ENCODE measurements at regions not wholly inside any gene's neighbourhood (a gene's known extent, or its start where the extent isn't known, plus 50 kb on each side); places are given as distances from the start of the nearest gene placed in this dataset.

GRCh38 chr18:73647391-73647790, 500.2 kb downstream of the FBXO15 start:
- no peak for DNase-seq (ENCODE audit: low spot score)
- H3K9ac ChIP-seq (ENCODE audit: low read depth in 1 of 2, low read length in 2 of 2) = no peak overlapping the region
- no peaks in the 10 kb centered on the region for H3K36me3 ChIP-seq (ENCODE audit: control insufficient read depth in 4 of 4, insufficient read depth in 3 of 4, low read depth in 1 of 4, low read length in 3 of 4)
- H3K9me3 ChIP-seq (ENCODE audit: control insufficient read depth in 4 of 4, low read length in 3 of 4) = no peaks in the 10 kb centered on the region
- TF ChIP-seq CTCF (IDR thresholded peaks at IDR 0.05; ENCODE audit: low read depth, low read length, missing input control) (no peak), ATF3 (IDR thresholded peaks at IDR 0.05) (no peak), EGR1 (IDR thresholded peaks at IDR 0.05; ENCODE audit: low read depth in 2 of 2) (no peak), FOXA1 (IDR thresholded peaks at IDR 0.05) (no peak), REST (IDR thresholded peaks at IDR 0.05) (no peak), ZBTB33 (IDR thresholded peaks at IDR 0.05) (no peak), GABPA (IDR thresholded peaks at IDR 0.05 in 1 of 2, conservative IDR thresholded peaks at IDR 0.05 in 1 of 2) (no peak), SP1 (IDR thresholded peaks at IDR 0.05) (no peak), HNF4G (IDR thresholded peaks at IDR 0.05) (no peak), RAD21 (IDR thresholded peaks at IDR 0.05) (no peak), JUND (IDR thresholded peaks at IDR 0.05) (no peak), RXRA (IDR thresholded peaks at IDR 0.05) (no peak), NR2F2 (IDR thresholded peaks at IDR 0.05) (no peak), FOXA2 (IDR thresholded peaks at IDR 0.05) (no peak)
- H3K27me3 ChIP-seq (ENCODE audit: control insufficient read depth in 4 of 4, insufficient read depth in 4 of 4, low read length in 3 of 4) = no peaks in the 10 kb centered on the region
- 74% methylated on average over 5 of the region's 5 CpGs for WGBS
- no peak overlapping the region for H3K27ac ChIP-seq (ENCODE audit: low read depth in 1 of 2, low read length in 2 of 2)
- no peaks in the 10 kb centered on the region for H3K4me1 ChIP-seq (ENCODE audit: control insufficient read depth in 4 of 4, insufficient read depth in 4 of 4, low read length in 3 of 4)
- no peak overlapping the region for H3K4me3 ChIP-seq (ENCODE audit: low read depth in 1 of 3, low read length in 3 of 3)

GRCh38 chr18:73646772-73647171, 500.9 kb downstream of the FBXO15 start:
- no peaks in the 10 kb centered on the region for H3K27me3 ChIP-seq (ENCODE audit: control insufficient read depth in 4 of 4, insufficient read depth in 4 of 4, low read length in 3 of 4)
- H3K9me3 ChIP-seq (ENCODE audit: control insufficient read depth in 4 of 4, low read length in 3 of 4) = no peaks in the 10 kb centered on the region
- 46% methylated on average over 3 of the region's 3 CpGs for WGBS
- H3K4me3 ChIP-seq (ENCODE audit: low read depth in 1 of 3, low read length in 3 of 3) = no peak overlapping the region
- no peak overlapping the region for H3K9ac ChIP-seq (ENCODE audit: low read depth in 1 of 2, low read length in 2 of 2)
- no peaks in the 10 kb centered on the region for H3K4me1 ChIP-seq (ENCODE audit: control insufficient read depth in 4 of 4, insufficient read depth in 4 of 4, low read length in 3 of 4)
- no peak overlapping the region for H3K27ac ChIP-seq (ENCODE audit: low read depth in 1 of 2, low read length in 2 of 2)
- DNase-seq (ENCODE audit: low spot score) = no peak
- H3K36me3 ChIP-seq (ENCODE audit: control insufficient read depth in 4 of 4, insufficient read depth in 3 of 4, low read depth in 1 of 4, low read length in 3 of 4) = no peaks in the 10 kb centered on the region
- no peak for TF ChIP-seq GABPA (IDR thresholded peaks at IDR 0.05 in 1 of 2, conservative IDR thresholded peaks at IDR 0.05 in 1 of 2)
- no peak for TF ChIP-seq REST (IDR thresholded peaks at IDR 0.05)
- TF ChIP-seq RXRA (IDR thresholded peaks at IDR 0.05) = no peak
- no peak for TF ChIP-seq TAF1 (conservative IDR thresholded peaks at IDR 0.05)
- TF ChIP-seq HNF4A (conservative IDR thresholded peaks at IDR 0.05) = no peak
- no peak for TF ChIP-seq EGR1 (IDR thresholded peaks at IDR 0.05; ENCODE audit: low read depth in 2 of 2)
- TF ChIP-seq YY1 (IDR thresholded peaks at IDR 0.05) = no peak
- TF ChIP-seq FOXA2 (IDR thresholded peaks at IDR 0.05) = no peak
- no peak for TF ChIP-seq HNF4G (IDR thresholded peaks at IDR 0.05)
- TF ChIP-seq FOXA1 (IDR thresholded peaks at IDR 0.05) = no peak
- no peak for TF ChIP-seq ZBTB33 (IDR thresholded peaks at IDR 0.05)
- TF ChIP-seq NR2F2 (IDR thresholded peaks at IDR 0.05) = no peak
- no peak for TF ChIP-seq SP1 (IDR thresholded peaks at IDR 0.05)

Measured in liver (tissue), 8 donors.